GM19467 (cell line): ENCODE measurements at regions not wholly inside any gene's neighbourhood (a gene's known extent, or its start where the extent isn't known, plus 50 kb on each side); places are given as distances from the start of the nearest gene placed in this dataset.
"Not testable (repeated sequence)": the region's sequence is repeated elsewhere in the genome, so short reads cannot be mapped to it uniquely, and the experiment has no call there.

Source experiments
- ATAC-seq: cut with Tn5 transposase; IDR thresholded peaks from one replicate; pipeline ENCODE4 v1.9.1; 2021; ENCODE audit warnings: mild to moderate bottlenecking, moderate library complexity; ENCODE audit not compliant: unreplicated experiment

- ATAC-seq, result no peak
Observed at GRCh38 chr2:8120506-8120860, 561.4 kb upstream of the ID2 start.

DNA sequence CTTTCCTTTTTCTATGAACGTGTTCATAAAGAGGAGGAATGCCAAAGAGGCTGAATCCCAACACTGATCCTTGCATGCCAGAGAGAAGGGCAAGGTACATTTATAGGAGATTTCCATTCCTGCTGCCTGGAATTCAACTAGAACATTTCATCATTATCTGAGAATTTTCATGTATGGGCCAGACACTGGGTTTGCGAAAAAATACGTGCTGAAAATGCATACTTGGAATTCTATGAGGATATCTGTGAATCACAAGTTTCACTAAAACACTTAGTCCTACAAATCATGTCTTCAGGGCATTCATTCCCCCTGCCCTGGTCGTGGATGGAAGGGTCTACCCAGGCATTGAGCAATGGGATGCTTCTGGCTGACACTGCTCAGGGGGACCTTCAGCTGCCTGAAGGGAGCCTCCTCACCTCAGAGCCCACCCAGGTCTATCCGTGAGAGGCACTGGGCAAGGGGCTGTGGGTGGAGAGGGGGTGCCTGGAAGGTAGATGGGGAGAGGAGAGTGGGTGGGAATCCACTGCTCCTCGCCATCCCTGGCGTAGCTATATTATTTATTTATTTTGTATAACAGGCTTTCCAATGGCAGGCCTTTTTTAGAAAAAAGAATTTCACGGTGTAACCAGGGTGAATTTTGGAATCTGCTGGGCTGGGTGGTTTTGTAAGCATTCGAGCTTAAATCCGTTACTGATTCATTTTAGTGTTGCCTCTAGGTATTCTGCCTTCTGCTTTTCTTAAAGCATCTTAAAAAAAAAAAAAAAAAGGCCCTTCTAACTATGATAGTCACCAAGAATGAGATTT lies 560.6 kb upstream of the ID2 start:
- ATAC-seq, result no peak

- no peak for ATAC-seq
Observed at GRCh38 chr2:8121826-8122513, 559.9 kb upstream of the ID2 start.

- ATAC-seq, result no peak
Observed at GRCh38 chr2:8122520-8122919, 559.3 kb upstream of the ID2 start.

DNA sequence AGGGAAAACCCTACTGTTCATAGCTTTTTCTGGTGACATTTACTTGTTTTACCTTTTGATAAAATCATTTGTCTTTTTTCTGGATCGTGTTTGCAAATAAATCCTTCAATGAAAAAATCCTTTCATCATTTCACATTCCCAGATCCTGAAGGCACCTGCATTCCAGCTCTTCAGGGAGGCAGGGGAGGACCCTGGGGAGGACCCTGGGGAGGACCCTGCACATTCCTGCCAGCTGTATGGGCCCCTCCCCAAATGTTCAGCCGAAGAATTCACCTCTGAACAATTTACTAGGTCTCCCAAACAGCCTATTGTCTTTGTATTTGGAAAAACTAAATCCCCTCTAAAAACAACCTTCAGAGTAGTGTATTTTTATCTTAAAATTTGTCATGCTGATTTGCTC lies 558.4 kb upstream of the ID2 start:
- ATAC-seq, result no peak

DNA sequence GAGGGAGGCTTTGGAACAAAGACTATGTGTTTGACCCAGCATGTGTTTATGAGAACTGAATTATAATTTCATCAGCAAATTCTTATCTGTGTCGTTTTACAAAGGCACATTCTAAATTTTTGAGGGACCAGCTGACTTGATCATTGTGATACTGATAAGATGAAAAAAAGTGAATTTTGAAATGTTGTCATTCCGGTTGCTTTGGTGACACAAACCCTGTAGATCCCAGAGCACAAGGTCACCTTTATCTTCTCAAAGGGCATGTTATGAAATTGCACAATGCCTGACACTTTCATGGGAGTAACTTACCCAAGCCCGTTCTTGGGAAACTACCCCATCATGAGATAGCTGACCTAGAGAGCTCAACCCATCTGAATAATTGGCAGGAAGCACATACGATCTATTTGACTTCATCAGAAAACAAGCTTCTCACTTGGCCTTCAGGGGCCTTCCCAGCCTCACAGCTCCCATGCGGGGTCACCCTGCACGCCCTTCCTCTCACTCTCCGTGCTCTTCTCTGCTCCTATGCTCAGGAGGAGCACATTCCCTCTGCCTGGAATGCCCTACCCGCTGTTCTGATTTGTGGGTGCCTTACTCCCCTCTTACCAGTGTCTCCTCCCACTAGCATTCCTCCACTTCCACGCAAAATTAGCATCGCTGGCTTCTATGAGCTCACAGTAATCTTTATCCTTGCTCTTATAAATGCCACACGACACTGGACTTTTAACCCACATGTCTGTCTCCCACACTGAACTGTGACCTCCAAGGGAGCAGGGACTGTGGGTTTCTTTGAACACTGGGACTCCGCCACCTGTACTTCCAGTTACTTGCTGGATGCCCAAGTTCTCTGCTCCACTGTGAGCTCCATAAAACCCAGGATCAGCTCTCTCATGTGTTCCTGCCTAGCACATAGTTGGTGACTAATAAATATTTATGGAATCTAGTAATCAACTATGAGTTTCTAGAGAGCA lies 555.8 kb upstream of the ID2 start:
- no peak for ATAC-seq

DNA sequence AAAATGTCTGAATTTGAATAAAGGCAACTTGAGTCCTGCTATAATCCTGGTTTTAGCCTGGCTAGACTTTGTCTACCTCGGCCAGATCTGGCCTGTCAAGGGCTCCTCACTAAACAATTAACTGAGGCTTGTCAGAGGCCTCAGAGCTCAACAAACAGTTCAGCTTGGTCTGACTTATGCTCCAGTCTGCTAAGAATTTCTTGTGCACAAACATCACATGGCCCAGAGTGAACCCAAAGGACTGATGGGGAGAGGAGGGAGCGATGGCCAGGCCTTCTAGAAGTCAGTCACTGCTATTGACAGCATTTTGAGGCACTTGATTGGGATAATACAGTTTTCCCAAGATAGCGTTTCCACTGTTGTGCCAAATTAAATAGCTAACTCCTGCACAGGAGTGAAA lies 555.1 kb upstream of the ID2 start:
- no peak for ATAC-seq

DNA sequence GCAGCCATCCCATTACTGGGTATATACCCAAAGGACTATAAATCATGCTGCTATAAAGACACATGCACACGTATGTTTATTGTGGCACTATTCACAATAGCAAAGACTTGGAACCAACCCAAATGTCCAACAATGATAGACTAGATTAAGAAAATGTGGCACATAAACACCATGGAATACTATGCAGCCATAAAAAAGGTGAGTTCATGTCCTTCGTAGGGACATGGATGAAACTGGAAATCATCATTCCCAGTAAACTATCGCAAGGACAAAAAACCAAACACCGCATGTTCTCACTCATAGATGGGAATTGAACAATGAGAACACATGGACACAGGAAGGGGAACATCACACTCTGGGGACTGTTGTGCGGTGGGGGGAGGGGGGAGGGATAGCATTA lies 550.4 kb upstream of the ID2 start:
- not testable (repeated sequence) for ATAC-seq

DNA sequence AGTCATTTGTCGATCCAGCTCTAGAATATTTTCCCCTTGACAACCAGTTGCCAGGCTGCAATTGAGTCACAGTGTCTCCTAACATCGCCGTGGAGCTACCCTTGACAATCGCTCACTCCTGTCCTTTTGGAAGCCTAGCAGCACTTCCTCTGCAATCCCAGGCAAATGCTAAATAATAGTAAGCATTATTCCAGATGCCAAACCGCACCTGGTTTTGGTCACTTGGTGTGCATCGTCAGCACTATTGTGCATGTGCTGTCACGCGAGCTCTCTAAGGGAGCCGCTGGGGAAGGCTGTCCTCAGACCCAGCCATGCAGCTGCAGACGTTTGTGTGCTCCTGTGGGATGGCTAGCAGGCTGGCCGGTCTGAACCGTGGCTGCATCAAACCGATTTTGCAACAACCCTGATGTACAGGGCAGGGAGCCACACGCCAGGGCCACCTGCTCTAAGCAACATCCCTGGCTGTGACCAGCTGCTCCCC lies 549.5 kb upstream of the ID2 start:
- no peak for ATAC-seq

- ATAC-seq, result no peak
Observed at GRCh38 chr2:8132879-8133278, 549.0 kb upstream of the ID2 start.

GRCh38 chr2:8133363-8133762 lies 548.5 kb upstream of the ID2 start:
- ATAC-seq, result no peak

DNA sequence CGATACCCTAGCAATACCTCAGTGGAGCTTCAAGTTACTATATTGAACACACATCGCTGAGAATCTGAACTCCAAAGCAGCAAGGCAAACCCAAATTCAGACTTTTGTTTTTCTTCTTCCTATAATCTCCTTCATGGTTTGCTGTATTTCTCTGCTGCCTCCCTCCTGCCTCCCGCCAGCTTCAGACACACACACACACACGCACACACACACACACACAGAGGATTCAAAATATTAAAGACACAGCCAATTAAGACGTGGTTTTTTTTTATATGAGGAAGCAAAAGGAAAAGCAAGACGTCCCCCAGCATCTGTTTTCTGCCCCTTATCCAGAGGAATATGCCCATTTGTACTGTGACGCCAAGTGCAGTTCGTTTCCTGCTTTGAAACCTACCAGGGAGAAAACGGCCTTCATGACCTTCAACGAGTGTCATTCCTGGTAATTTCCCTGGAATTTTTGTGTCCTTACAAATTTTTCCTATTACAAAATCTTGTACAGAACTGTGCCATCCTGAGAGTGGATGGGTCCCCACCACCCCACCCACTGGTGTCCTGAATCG lies 547.9 kb upstream of the ID2 start:
- ATAC-seq, result no peak

DNA sequence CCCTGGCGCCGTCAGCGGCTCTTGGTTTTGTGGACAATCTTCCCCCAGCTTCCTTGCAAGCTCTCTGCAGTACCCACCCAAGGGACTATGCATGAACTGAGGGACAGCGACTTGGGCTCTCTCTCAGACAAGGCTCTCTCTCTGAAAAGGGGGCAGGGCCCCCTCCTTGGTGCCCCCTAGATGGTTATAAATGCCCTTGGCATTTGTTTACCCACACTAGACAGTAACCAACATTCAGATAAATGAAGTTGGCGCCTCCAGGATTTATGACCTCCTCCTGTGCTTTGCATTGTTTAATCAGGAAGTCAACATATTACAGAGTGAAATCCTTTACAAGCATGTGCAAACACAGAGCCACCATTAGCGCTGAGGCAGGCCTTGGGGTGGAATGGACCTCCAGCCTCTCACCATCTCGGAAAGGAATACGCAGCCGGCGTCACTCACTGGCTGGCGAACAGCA lies 547.4 kb upstream of the ID2 start:
- ATAC-seq, result no peak

DNA sequence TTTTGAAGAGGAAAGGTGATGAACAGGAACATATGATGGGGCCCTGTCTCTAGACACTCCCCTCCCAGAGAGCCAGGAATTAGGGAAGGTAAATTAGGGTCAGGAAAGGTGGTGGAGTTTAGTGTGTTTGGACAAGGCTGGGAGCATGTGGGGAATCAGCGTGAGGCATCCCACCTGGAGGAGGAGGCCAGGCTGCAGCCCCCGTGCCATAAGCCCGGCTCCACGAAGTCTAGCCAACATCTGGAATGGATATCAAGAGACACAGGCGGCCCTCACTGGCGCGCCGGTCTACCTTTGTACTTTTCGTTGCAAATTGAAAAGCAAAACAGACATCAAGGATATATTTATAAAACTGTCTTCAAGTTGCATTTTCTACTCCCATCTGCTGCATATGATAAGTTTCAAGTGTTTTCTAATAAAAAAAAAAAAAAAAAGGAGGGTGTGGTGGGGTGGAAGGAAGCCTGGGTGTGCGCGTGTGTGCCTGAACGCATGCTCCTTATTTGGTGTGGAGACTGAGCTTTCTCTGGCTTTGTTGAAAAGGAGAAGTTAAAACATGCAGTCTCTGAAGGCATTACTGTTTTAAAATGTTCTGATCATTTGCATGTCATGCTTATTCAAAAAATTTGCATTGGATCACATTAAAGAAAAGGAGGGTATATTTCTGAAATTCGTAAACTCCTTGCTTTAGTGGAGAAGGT lies 546.7 kb upstream of the ID2 start:
- ATAC-seq, result no peak

DNA sequence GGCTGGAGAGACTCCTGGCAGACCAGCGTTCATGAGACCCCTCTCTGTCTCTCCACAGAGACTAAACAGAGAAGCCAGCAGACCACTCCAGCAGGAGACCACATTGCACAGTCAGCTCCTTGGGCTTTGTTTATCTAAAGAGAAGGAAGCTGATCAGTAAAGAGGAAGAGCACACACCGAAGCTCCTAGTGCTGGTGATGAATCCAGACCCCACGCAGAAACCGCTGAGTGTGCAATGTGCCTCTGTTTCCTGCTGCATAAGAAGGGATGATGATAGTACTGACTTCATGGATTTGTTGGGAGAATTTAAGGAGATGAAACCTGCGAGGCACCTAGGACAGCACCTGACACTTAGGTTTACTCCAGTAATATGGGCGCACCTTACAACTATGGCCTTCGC lies 544.1 kb upstream of the ID2 start:
- ATAC-seq, result no peak

DNA sequence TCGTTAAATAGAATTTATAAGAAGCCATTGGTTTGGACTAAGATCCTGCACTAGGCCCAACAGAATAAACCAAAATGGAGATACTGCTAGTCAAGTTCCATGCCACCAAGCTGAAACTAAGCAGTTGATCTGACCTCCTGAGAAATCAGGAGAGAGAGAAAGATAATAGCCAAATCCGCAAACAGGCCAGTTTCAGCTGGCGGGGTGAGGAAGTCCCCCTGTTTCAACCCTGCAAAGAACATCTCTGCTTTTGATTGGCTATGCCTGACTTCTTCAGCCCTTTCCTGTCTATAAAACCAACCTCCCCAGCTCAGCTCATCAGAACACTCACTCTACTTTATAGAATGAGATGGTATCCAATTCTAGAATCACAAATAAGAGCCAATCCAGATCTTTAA lies 543.3 kb upstream of the ID2 start:
- no peak for ATAC-seq

DNA sequence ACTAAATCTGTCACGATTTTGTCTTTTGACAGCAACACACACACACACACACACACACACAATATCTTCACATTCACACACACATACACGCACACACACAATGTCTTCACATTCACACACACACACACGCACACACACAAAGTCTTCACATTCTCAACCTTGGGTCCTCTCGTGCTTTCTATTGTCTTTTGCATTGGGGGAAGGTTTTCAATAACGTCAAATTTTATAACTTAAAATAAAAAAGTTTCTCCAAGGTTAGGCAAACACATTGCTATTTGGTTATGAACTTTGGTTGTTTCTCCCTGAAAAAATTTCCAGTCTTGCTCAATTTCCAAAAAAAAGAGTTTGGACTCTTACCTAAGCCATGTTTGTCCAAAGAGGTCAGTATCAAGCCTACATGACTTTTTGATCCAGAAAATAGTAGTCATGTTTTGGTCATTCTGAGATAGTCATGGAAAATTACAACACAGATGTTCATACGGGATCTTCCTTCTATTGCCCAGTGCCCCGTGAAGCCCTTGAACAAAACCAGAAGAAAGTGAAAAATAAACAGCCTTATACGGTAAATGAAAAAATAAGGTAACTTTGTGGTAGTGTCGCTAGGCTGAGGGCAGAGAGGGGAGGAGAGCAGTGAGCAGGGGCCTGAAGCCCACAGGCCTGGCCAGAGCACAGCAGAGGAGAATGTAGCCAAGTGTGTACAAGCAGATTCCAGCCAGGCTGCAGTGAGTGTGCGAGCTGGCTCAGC lies 542.8 kb upstream of the ID2 start:
- ATAC-seq, result no peak

- ATAC-seq, result no peak
Observed at GRCh38 chr2:8139668-8140200, 542.1 kb upstream of the ID2 start.

DNA sequence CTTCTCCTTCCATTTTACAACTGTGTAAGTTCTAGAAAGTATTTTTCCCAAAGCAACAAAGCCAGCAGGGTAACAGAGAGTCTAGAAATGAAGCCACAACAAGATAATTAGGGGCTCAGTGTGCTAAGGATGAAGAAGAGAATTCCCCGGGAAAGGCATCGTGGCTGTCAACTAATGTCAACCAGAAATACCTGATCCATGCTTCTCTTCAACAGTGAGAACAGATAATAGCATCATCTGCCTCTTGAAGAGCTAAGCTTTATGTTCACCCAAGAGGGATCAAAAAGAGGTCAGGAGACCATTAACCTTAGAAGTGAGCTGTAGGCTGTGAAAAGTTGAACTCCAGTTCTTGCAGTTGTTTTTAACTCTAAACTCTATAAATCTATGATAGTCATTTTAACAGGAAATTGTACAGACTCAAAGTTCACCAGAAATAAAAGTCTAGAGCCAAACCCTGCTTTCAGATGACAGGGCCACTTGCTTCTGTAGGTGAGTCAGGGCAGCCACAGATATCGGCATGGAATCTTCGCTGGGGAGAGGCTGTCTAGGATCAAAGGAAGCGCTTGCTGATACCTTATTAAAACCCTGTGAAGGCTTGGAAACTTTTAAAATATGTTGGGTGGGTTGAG lies 540.7 kb upstream of the ID2 start:
- no peak for ATAC-seq
